H1 (cell line): ENCODE measurements at regions not wholly inside any gene's neighbourhood (a gene's known extent, or its start where the extent isn't known, plus 50 kb on each side); places are given as distances from the start of the nearest gene placed in this dataset.

Source experiments
- CEBPB ChIP-seq: IDR thresholded peaks from 2 replicates; pipeline ENCODE4 v1.6.1; 2012; ENCODE audit warnings: low read depth, low read length
- CTCF ChIP-seq, 3 experiments: IDR thresholded peaks; 1 replicate in 2 of 3; 2 replicates in 1 of 3; pipeline versions ENCODE4 v1.5.1 to v1.6.1; 2011; ENCODE audit warnings: low read length in 3 of 3, mild to moderate bottlenecking in 3 of 3, inconsistent platforms in 2 of 3, low read depth in 1 of 3, moderate library complexity in 1 of 3; ENCODE audit not compliant: insufficient read depth in 1 of 3; ENCODE audit errors: control extremely low read depth in 1 of 3
- EP300 ChIP-seq, 2 experiments: IDR thresholded peaks; 1 replicate in 1 of 2; 2 replicates in 1 of 2; pipeline ENCODE4 v1.6.1; 2011 to 2012; ENCODE audit warnings: low read depth in 2 of 2, low read length in 2 of 2, mild to moderate bottlenecking in 2 of 2, borderline replicate concordance in 1 of 2, inconsistent platforms in 1 of 2, moderate library complexity in 1 of 2
- MAX ChIP-seq: IDR thresholded peaks from 2 replicates; pipeline ENCODE4 v1.6.1; 2012; ENCODE audit warnings: inconsistent platforms
- POLR2AphosphoS5 ChIP-seq: IDR thresholded peaks from 2 replicates; pipeline ENCODE4 v1.6.1; 2011; ENCODE audit warnings: low read depth, low read length
- RFX5 ChIP-seq: IDR thresholded peaks from 2 replicates; pipeline ENCODE4 v1.6.1; 2011; ENCODE audit warnings: low read depth, low read length, improper control_type of control experiment, borderline replicate concordance
- ZNF274 ChIP-seq: IDR thresholded peaks from 2 replicates; pipeline ENCODE4 v1.7.0; 2012; ENCODE audit warnings: low read length, borderline replicate concordance; ENCODE audit errors: extremely low read depth

GRCh38 chrX:39169976-39170375 is 368.7 kb downstream of the MID1IP1 start:
- TF ChIP-seq ZNF274 (no peak), CTCF (IDR thresholded peaks at IDR 0.05; ENCODE audit: control extremely low read depth in 1 of 3, insufficient read depth in 1 of 3, low read depth in 1 of 3, low read length in 3 of 3) (no peak), POLR2AphosphoS5 (no peak), RFX5 (no peak), EP300 (IDR thresholded peaks at IDR 0.05; ENCODE audit: borderline replicate concordance in 1 of 2, low read depth in 2 of 2, low read length in 2 of 2) (no peak), MAX (no peak), CEBPB (no peak)
